Activated CD4-positive, alpha-beta memory T cell treated with anti-CD3 and anti-CD28 coated beads for 36 hours (primary cell): ENCODE measurements at regions not wholly inside any gene's neighbourhood (a gene's known extent, or its start where the extent isn't known, plus 50 kb on each side); places are given as distances from the start of the nearest gene placed in this dataset.
A peak's percentile ranks its signal among the peaks of the same experiment; 100 is the strongest.

Experiments used
- CTCF ChIA-PET: fragments of 350-600 bp; sonication (Branson Sonifier 250); formaldehyde crosslinking; loops from one replicate; lab custom pipeline; 2021; ENCODE audit warnings: antibody characterized with exemption, inconsistent platforms; lab: Charles Lee
- POLR2A ChIA-PET: fragments of 350-600 bp; sonication (Branson Sonifier 250); formaldehyde crosslinking; loops from one replicate; lab custom pipeline; 2021; ENCODE audit warnings: antibody characterized with exemption; lab: Charles Lee
- DNase-seq: peaks from one replicate; pipeline ENCODE4 v3.0.0-alpha.2; 2020
- H3K27ac Mint-ChIP-seq: one replicate; pipeline ENCODE4 v1.8.0; 2021; ENCODE audit warnings: mixed read lengths
- H3K27me3 Mint-ChIP-seq: one replicate; pipeline ENCODE4 v1.8.0; 2021; ENCODE audit warnings: mixed read lengths
- H3K36me3 Mint-ChIP-seq: one replicate; pipeline ENCODE4 v1.8.0; 2021; ENCODE audit warnings: mixed read lengths
- H3K4me1 Mint-ChIP-seq: one replicate; pipeline ENCODE4 v1.8.0; 2021; ENCODE audit warnings: low read depth, mixed read lengths
- H3K4me3 Mint-ChIP-seq: one replicate; pipeline ENCODE4 v1.8.0; 2021; ENCODE audit warnings: mild to moderate bottlenecking, mixed read lengths
- H3K9me3 Mint-ChIP-seq: one replicate; pipeline ENCODE4 v1.8.0; 2021; ENCODE audit warnings: mixed read lengths
- intact Hi-C: fragments of 100-400 bp; cut with micrococcal nuclease; formaldehyde crosslinking; loops from one replicate; pipeline ENCODE4 v1.15.1; 2023

DNA sequence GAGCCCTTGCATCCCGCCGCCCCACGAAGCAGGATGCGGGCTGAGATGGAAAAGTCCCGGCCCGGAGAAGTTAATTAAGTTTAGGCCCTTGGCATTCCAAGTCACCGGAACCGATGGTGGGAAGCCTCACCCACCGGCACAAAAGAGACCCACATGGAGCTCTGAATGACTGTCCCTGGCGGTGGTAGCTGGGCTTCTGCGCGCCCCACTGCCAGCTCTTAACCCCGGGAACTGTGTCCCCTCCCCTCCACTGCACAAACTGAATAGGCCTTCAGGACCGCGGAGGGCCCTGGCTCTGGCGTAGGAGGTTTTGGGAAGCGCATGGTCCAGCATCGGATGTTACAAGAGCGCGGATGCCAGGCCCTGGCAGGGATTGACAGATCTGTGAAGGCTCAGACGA lies 291.1 kb upstream of the TUT7 start:
- POLR2A ChIA-PET = no interaction called here
- CTCF ChIA-PET = no interaction called here
- intact Hi-C loops = no loop called here
- Mint-ChIP-seq H3K27me3 (peaks cover 2% of the 10 kb centered on the region), H3K4me1 (no peaks in the 10 kb centered on the region), H3K4me3 (no peak overlapping the region), H3K9me3 (no peaks in the 10 kb centered on the region), H3K27ac (no peak overlapping the region), H3K36me3 (no peaks in the 10 kb centered on the region)
- DNase-seq = no peak

DNA sequence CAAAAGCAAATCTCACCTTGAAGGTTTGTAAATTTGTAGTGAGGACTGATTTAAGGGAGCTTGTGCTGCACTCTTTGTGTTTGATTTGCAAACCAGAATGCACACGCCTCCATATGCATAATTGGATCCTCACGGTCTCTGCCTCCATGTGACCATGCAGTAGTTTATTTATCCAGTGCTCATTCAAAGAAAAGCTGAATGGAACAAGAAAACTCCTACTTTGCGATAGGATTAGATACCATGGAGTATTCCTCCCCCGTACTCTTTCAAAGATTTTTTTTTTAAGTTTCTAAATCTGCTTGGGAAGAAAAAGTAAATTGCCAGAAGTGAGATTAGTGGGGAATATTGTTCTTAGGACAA lies 290.4 kb upstream of the TUT7 start:
- ChIA-PET POLR2A (no interaction called here), CTCF (no interaction called here)
- peaks cover 2% of the 10 kb centered on the region for H3K27me3 Mint-ChIP-seq
- intact Hi-C loops = no loop called here
- H3K4me1 Mint-ChIP-seq = no peaks in the 10 kb centered on the region
- H3K27ac Mint-ChIP-seq = no peak overlapping the region
- no peaks in the 10 kb centered on the region for H3K9me3 Mint-ChIP-seq
- no peak overlapping the region for H3K4me3 Mint-ChIP-seq
- no peak for DNase-seq
- no peaks in the 10 kb centered on the region for H3K36me3 Mint-ChIP-seq

DNA sequence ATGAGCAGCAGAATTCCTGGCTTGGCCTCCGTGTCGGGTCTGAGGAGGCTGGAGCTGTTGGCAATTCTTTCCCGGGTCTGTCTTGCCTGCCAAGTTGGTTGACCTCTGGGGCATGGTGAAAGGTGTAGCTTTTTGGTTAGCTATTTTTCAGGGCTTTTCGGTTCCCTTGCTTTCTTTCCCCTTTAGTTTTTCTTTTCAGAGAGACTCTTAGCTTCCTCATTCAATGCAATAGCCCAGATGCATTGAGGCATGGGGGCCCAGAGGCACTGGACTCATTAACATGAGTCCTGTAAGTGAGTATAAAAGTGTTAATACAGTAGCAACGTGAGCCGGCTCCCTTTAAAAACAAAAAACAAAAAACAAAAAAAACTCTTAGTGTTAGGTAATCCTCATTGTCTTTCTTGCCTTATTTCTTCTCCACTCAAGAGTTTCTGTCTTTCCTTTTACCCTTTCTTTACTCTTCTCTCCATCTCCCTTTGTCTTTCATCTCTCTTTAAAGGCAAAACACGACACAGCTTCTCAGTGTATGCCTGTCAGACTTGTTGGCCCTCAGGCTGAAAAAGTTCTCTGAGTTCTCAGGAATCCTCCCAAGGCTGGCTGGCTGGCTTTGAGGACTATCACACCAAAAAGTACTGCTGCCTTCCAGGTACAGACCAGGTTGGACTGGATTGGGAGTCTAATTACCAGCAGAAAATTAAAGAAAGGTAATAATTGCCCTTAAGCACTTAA lies 289.9 kb upstream of the TUT7 start:
- H3K36me3 Mint-ChIP-seq = no peaks in the 10 kb centered on the region
- no peak for DNase-seq
- ChIA-PET POLR2A (no interaction called here), CTCF (interaction anchor here (0.6 kb wide), 1 partner anchor 1168 kb away, joined by 3 read pairs; no protein-coding TSS in a partner anchor)
- no peaks in the 10 kb centered on the region for H3K9me3 Mint-ChIP-seq
- H3K4me1 Mint-ChIP-seq = no peaks in the 10 kb centered on the region
- H3K27ac Mint-ChIP-seq = no peak overlapping the region
- intact Hi-C loops = no loop called here
- H3K27me3 Mint-ChIP-seq = peaks cover 2% of the 10 kb centered on the region
- no peak overlapping the region for H3K4me3 Mint-ChIP-seq

DNA sequence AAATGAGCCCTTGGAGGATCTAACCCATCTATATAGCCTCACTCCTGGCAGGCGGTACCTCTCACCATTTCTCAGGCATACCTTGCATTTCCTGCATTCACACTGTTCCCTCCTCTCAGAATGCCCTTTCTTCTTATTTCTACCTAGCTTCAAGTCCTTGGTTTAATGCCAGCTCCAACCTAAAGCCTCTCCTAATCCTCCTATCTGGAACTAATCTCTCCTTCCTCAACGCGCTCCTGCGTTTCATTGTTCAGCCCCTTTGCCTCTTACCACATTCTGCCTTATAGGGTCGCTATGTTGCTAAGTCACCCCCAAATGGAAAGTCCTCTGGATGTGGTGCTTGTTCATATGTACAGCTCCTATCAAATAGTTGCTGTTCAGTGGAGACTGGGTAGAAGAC lies 288.5 kb upstream of the TUT7 start:
- Mint-ChIP-seq H3K27me3 (peaks cover 3% of the 10 kb centered on the region), H3K36me3 (no peaks in the 10 kb centered on the region), H3K4me3 (no peak overlapping the region), H3K27ac (no peak overlapping the region), H3K9me3 (no peaks in the 10 kb centered on the region), H3K4me1 (no peaks in the 10 kb centered on the region)
- CTCF ChIA-PET = no interaction called here
- intact Hi-C loops = no loop called here
- POLR2A ChIA-PET = no interaction called here
- DNase-seq = no peak

DNA sequence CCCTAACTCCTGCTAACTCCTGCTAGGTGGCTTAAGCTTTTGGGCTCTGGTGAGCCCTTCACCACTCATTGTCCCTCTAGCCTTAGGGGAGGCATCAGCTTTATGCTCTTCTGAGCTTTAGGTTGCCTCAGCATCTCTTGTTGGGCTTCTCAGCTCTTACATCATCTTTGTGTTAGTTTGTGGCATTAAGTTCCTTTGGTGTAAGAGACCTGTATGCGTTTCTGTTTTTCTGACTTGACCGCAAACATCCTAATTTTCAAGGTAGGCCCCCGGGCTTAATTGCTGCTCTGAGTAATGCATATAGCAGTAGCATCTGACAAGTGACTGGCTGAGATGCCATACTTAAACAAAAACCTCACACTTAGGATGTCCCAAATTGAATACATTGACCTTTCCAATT lies 287.8 kb upstream of the TUT7 start:
- CTCF ChIA-PET = interaction anchor here (1.3 kb wide), 1 partner anchor 17 kb away, joined by 3 read pairs; no protein-coding TSS in a partner anchor
- Mint-ChIP-seq H3K4me1 (no peaks in the 10 kb centered on the region), H3K27me3 (peaks cover 8% of the 10 kb centered on the region), H3K9me3 (no peaks in the 10 kb centered on the region), H3K4me3 (no peak overlapping the region), H3K36me3 (no peaks in the 10 kb centered on the region), H3K27ac (no peak overlapping the region)
- POLR2A ChIA-PET = no interaction called here
- intact Hi-C loops = no loop called here
- DNase-seq = no peak

DNA sequence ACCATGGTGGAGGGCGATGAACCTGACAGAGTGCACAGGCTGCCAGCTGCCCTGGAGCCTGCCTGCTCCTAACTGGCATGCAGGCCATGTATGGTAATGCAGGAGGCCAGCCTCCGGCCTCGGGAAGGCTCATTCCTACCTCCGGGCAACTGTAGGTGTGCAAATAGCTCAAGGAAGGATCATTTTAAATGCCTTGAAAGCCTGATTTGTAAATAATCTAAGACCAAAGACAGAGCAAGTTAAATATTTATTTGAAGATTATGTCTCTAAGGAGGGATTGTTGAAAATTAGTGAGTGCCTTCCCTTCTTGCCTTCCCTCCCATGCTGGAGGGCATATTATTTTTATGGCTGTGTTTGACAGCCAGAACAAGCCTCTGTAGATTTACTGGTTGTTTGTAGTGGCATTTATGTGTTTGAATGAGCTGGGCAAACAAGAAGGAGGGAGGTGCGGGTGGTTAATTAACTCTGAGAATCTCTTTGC lies 285.7 kb upstream of the TUT7 start:
- Mint-ChIP-seq H3K4me3 (no peak overlapping the region), H3K36me3 (no peaks in the 10 kb centered on the region), H3K27me3 (peaks cover 16% of the 10 kb centered on the region), H3K9me3 (no peaks in the 10 kb centered on the region), H3K27ac (no peak overlapping the region), H3K4me1 (no peaks in the 10 kb centered on the region)
- ChIA-PET POLR2A (no interaction called here), CTCF (no interaction called here)
- intact Hi-C loops = loop anchor here (10.0 kb wide), 1 partner anchor 305 kb away; the partner anchor contains the start of gene GAS1
- no peak for DNase-seq

DNA sequence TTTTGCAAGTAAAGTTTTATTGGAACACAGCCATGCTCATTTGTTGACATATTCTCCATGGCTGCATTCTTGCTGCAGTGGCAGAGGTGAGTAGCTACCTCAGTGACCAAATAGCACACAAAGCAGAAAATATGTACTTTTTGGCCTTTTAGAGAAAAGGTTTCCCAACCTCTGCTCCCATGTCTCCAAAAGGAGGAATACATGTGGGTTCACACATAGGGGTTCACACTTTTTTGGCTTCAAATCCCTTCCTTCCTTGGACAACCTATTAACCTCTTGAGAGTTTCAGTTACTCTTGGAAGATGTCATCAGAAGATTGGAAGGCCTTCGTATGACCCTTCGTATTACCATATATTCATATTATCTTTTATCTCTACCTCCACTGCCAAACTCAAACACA lies 285.1 kb upstream of the TUT7 start:
- no peak overlapping the region for H3K4me3 Mint-ChIP-seq
- no peaks in the 10 kb centered on the region for H3K9me3 Mint-ChIP-seq
- DNase-seq = no peak
- H3K36me3 Mint-ChIP-seq = no peaks in the 10 kb centered on the region
- POLR2A ChIA-PET = no interaction called here
- H3K27me3 Mint-ChIP-seq = peaks cover 21% of the 10 kb centered on the region
- CTCF ChIA-PET = interaction anchor here (0.9 kb wide), 1 partner anchor 225 kb away, joined by 3 read pairs; no protein-coding TSS in a partner anchor
- no peaks in the 10 kb centered on the region for H3K4me1 Mint-ChIP-seq
- H3K27ac Mint-ChIP-seq = no peak overlapping the region
- intact Hi-C loops = loop anchor here (10.0 kb wide), 1 partner anchor 306 kb away; the partner anchor contains the start of gene GAS1

DNA sequence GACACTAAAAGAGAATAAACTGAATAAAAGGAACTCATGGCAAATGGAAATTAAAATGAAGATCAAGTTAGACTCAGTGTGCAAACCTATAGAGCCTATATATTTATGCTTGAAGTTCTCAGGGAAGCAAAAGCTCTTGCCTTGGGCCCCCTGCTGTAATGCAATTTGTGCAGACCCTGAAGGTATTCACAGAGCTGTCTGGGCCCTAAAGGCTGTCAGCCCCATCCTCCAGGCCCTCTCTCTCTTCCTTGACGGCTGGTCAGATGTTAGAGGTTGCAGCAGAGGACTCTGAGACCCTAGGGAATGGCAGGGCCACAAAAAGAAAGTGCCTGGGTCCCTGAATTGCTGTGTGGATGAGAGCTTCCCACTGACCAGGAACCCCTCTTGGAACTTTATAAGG lies 283.9 kb upstream of the TUT7 start:
- Mint-ChIP-seq H3K36me3 (no peaks in the 10 kb centered on the region), H3K9me3 (no peaks in the 10 kb centered on the region), H3K27me3 (peaks cover 22% of the 10 kb centered on the region), H3K27ac (no peak overlapping the region), H3K4me1 (no peaks in the 10 kb centered on the region), H3K4me3 (no peak overlapping the region)
- CTCF ChIA-PET = interaction anchor here (1.9 kb wide), 1 partner anchor 687 kb away, joined by 7 read pairs; no protein-coding TSS in a partner anchor
- POLR2A ChIA-PET = no interaction called here
- intact Hi-C loops = loop anchor here (10.0 kb wide), 1 partner anchor 307 kb away; the partner anchor contains the start of gene GAS1
- DNase-seq = no peak

DNA sequence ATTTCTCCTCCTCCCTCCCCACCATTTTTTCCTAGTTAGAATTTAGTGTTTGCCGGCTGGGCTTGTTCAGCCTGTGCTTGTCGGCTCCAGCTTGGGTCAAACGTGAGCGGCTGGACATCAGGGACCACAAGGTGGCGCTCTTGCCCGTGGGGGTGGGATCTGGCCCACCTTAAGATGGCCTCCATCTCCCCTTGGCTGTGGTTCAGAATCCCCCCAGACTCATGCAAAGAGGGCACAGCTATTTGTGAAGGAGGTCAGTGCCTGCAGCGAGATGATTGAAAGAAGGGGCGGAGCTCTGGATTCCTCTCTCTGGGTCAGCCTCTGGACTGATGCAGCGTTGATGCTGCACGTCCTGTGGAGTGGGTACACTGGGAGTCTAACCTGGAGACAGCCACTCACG lies 283.3 kb upstream of the TUT7 start:
- H3K4me3 Mint-ChIP-seq = no peak overlapping the region
- DNase-seq = peak; percentile 24
- CTCF ChIA-PET = interaction anchor here (0.7 to 1.9 kb wide), 2 partner anchors 475 to 688 kb away, joined by 4 to 7 read pairs; no protein-coding TSS in a partner anchor
- POLR2A ChIA-PET = no interaction called here
- H3K27me3 Mint-ChIP-seq = peaks cover 22% of the 10 kb centered on the region
- intact Hi-C loops = loop anchor here (10.0 kb wide), 1 partner anchor 307 kb away; the partner anchor contains the start of gene GAS1
- H3K4me1 Mint-ChIP-seq = no peaks in the 10 kb centered on the region
- no peak overlapping the region for H3K27ac Mint-ChIP-seq
- no peaks in the 10 kb centered on the region for H3K9me3 Mint-ChIP-seq
- no peaks in the 10 kb centered on the region for H3K36me3 Mint-ChIP-seq

DNA sequence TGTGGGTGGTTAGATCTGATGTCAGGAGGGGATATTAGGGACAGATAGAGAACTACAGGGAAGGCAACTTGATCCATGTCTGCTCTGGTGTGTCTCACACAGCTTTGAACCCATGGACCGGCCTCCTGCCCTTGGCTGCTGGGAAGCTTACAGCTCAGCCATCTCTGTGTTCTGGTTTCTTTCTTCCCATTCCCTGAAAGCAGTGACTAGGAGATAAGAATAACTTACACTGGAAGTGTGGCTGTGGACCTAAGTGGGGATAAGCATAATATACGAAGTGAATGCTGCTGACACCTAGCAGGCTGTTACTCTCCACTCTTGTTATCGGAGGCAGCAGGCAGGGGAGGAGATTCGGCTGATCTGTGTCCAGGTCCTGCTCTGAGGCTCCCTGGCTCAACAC lies 282.3 kb upstream of the TUT7 start:
- H3K4me1 Mint-ChIP-seq = no peaks in the 10 kb centered on the region
- H3K9me3 Mint-ChIP-seq = no peaks in the 10 kb centered on the region
- POLR2A ChIA-PET = no interaction called here
- no peak for DNase-seq
- CTCF ChIA-PET = no interaction called here
- H3K27me3 Mint-ChIP-seq = peaks cover 22% of the 10 kb centered on the region
- no peak overlapping the region for H3K4me3 Mint-ChIP-seq
- no peak overlapping the region for H3K27ac Mint-ChIP-seq
- intact Hi-C loops = loop anchor here (10.0 kb wide), 1 partner anchor 308 kb away; the partner anchor contains the start of gene GAS1
- no peaks in the 10 kb centered on the region for H3K36me3 Mint-ChIP-seq

DNA sequence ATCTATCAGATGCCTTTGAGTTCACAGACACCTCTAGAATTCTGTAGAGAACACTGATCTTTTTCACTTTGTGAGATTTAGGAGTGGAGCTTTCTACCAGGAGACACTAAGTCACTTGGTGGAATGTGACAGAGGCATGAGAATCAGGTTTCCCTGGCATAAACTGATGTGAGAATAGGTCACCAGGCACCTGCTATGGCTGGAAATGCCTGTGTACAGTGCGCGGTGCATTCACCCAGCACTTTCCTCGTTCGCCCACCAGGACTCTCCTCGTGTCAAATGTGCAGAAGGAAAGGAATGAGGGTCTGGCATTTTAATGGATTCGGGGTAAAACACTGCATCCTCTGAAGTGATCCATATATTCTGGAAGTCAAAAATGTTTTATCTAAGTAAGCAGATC lies 281.8 kb upstream of the TUT7 start:
- no peaks in the 10 kb centered on the region for H3K4me1 Mint-ChIP-seq
- CTCF ChIA-PET = no interaction called here

DNA sequence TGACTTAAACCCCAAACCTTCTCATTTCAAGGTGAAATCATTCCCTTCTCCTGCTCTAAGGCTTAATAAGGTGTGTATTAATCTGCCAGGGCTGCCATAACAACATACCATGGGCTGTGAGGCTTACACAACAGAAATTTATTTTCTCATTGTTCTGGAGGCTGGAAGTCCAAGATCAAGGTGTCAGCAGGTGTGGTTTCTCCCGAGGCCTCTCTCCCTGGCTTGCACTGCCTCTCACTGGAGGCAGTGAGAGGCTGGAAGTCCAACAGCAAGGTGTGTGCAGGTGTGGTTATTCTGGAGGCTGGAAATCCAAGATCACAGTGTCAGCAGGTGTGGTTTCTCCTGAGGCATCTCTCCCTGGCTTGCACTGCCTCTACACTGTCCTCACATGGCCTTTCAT lies 280.3 kb upstream of the TUT7 start:
- no peak overlapping the region for H3K4me3 Mint-ChIP-seq
- H3K36me3 Mint-ChIP-seq = no peaks in the 10 kb centered on the region
- no peaks in the 10 kb centered on the region for H3K4me1 Mint-ChIP-seq
- intact Hi-C loops = loop anchor here (10.0 kb wide), 1 partner anchor 310 kb away; the partner anchor contains the start of gene GAS1
- POLR2A ChIA-PET = no interaction called here
- H3K27me3 Mint-ChIP-seq = peaks cover 22% of the 10 kb centered on the region
- DNase-seq = no peak
- no peak overlapping the region for H3K27ac Mint-ChIP-seq
- CTCF ChIA-PET = no interaction called here
- H3K9me3 Mint-ChIP-seq = no peaks in the 10 kb centered on the region

More for the DNA sequence above, 281.8 kb upstream of the TUT7 start:
- DNase-seq = no peak
- H3K4me3 Mint-ChIP-seq = no peak overlapping the region
- POLR2A ChIA-PET = no interaction called here
- no peaks in the 10 kb centered on the region for H3K36me3 Mint-ChIP-seq
- intact Hi-C loops = loop anchor here (10.0 kb wide), 1 partner anchor 309 kb away; the partner anchor contains the start of gene GAS1
- H3K9me3 Mint-ChIP-seq = no peaks in the 10 kb centered on the region
- peaks cover 22% of the 10 kb centered on the region for H3K27me3 Mint-ChIP-seq
- no peak overlapping the region for H3K27ac Mint-ChIP-seq
